Mononuclear cell (primary cell): ENCODE measurements at regions not wholly inside any gene's neighbourhood (a gene's known extent, or its start where the extent isn't known, plus 50 kb on each side); places are given as distances from the start of the nearest gene placed in this dataset.

Experiments
- H3K27me3 ChIP-seq: 2 replicates; pipeline ENCODE4 v1.6.0; 2011; ENCODE audit warnings: low read length, control low read depth; ENCODE audit not compliant: insufficient read depth
- H3K4me1 ChIP-seq: 2 replicates; pipeline ENCODE4 v1.5.1; 2011; ENCODE audit warnings: mild to moderate bottlenecking, low read length, control low read depth; ENCODE audit not compliant: insufficient read depth
- H3K4me3 ChIP-seq: 2 replicates; pipeline ENCODE4 v1.5.1; 2011; ENCODE audit warnings: mild to moderate bottlenecking, low read length, moderate library complexity
- H3K9me3 ChIP-seq: 2 replicates; pipeline ENCODE4 v1.5.1; 2011; ENCODE audit warnings: low read depth, mild to moderate bottlenecking, control low read depth, low read length

DNA sequence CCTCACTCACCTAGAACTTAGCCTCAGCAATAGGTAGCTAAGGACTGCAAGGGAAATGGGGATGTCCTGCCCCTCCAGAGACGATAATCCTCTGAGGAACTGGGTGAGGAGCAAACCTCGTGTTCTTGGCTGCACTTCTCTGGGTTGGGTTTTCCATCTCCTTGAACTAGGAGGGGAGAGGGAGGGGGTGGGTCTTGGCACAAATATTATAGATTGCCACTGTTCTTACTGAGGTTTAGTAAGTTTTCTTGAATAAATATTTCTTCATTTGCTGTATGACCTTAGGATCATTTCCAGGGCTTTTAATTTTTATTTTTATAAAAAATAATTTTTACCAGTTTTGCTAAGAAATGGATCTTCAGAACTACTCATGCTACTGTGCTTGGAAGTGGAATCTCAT is 406.7 kb upstream of the FZD8 start:
- Histone ChIP-seq H3K4me3 (no peak overlapping the region), H3K9me3 (no peaks in the 10 kb centered on the region), H3K4me1 (no peaks in the 10 kb centered on the region), H3K27me3 (no peaks in the 10 kb centered on the region)

DNA sequence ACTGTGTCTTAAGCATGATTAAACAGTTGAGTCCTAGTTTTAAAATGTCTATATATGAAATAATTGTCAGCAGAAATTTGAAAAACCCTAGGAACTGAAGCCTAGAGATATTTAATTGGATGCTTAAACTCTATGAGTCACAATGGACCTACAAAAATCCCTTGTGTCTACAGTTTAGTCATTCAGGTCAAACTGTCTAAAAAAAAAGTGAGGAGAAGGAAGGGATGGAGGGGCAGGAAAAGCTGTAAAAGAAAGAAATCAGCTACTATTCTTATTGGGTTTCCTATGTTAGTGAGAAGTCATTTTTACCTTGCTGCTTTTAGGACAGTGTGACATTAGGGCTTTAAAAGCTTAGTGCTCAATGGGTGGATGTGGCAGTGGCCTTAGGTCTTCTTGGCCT is 406.1 kb upstream of the FZD8 start:
- no peaks in the 10 kb centered on the region for H3K27me3 ChIP-seq
- H3K9me3 ChIP-seq = no peaks in the 10 kb centered on the region
- H3K4me1 ChIP-seq = no peaks in the 10 kb centered on the region
- H3K4me3 ChIP-seq = no peak overlapping the region

DNA sequence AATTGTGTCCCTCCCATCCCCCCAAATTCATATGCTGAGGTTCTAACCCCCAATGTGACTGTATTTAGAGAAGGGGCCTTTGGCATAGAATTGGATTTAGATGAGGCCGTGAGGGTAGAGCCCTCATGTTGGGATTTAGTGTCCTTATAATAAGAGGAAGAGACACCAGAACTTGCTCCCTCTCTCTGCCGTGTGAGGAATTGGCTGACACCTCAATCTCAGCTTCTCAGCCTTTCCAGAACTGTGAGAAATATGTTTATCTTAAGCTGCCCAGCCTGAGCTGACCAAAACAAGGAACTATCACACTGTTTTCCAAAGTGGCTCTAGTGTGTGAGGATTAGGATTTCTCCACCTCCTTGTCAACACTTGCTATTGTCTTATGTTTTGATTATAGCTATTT is 400.0 kb upstream of the FZD8 start:
- Histone ChIP-seq H3K4me3 (no peak overlapping the region), H3K4me1 (no peaks in the 10 kb centered on the region), H3K9me3 (no peaks in the 10 kb centered on the region), H3K27me3 (no peaks in the 10 kb centered on the region)

DNA sequence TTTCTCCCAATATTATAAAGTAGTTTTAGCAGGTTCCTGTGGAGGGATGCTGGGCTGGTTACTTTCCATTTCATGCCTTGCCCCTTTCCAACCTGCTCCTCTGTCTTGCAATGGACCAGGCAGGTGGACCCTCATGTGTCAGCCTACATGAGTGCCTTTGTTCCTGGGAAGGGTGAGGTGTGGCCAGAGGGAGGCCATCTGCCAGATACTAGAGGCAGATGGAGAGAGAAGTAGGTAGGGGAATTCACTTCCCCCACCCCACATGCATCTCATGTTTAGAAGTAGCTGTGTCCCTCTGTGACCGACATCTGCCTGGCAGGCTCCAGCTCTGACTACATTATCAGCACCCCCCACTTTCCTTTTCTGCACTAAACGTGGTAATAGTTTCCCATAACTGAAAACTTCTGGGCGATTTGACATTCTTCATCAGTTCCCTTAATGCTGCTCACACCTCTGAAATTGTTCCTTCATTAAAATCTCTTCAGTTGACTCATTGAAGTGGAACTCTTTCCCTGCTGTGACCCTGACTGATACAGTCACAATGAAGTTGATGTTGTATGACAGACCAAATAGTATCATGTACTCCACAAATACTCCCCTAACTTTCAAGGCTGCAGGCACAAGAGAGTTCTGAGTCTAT is 396.3 kb upstream of the FZD8 start:
- no peaks in the 10 kb centered on the region for H3K27me3 ChIP-seq
- no peak overlapping the region for H3K4me3 ChIP-seq
- H3K9me3 ChIP-seq = no peaks in the 10 kb centered on the region
- H3K4me1 ChIP-seq = no peaks in the 10 kb centered on the region

DNA sequence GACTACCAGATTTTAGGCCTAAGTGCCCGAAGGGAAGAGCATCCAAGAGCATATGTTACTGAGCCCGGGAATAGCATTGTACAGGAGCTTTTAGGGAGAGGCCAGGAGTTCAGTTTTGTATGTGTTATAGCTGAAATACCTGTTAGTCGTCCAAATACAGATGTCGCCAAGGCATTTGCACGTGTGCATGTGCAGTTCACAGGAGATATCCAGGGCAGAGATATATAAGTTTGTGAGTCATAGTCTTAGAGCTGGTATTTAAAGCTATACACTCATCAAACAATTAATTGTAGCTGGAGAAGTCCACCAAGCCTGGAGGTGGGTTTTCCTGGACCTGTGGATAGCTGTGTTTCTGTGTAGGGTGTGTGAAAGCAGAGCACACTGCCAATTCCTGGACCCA is 394.0 kb upstream of the FZD8 start:
- Histone ChIP-seq H3K27me3 (no peaks in the 10 kb centered on the region), H3K4me1 (no peaks in the 10 kb centered on the region), H3K9me3 (no peaks in the 10 kb centered on the region), H3K4me3 (no peak overlapping the region)

DNA sequence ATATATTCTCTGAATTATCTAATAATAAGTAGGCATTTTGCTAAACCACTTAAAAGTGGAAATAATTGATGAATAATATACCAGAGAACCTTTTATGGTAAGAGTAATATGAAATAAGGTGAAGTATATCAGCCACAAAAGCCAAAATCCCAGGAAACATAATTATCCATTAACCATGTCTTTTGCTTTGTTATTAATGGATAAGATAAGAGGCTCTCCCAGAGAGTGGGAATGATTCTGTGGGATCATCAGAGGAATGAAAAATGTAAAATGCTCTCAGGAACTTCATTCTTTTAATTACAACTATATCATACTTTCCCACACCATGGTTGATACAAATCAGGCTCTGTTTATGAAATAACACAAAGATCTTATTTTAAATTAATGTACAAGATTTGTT is 391.7 kb upstream of the FZD8 start:
- no peaks in the 10 kb centered on the region for H3K9me3 ChIP-seq
- no peaks in the 10 kb centered on the region for H3K27me3 ChIP-seq
- H3K4me3 ChIP-seq = no peak overlapping the region
- H3K4me1 ChIP-seq = no peaks in the 10 kb centered on the region

DNA sequence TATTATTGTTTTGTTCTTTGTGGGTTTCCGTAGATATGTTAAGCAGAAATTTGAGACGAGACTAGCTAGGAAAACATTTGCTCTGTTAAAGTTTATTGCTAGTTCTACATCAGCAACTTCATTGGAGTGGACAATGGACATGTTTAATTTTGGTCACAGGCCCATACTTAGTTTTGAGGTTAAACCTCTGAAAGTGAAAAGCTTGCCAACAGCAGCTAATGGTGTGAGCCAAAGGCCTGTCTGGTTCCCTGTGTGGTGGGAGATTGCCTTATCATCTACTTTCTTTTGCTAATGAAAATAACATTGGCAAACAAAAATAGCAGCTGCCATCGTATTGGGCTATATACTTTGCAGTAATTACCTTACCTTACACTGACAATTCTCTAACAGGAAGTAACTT is 388.4 kb upstream of the FZD8 start:
- H3K4me1 ChIP-seq = no peaks in the 10 kb centered on the region
- no peak overlapping the region for H3K4me3 ChIP-seq
- H3K27me3 ChIP-seq = no peaks in the 10 kb centered on the region
- no peaks in the 10 kb centered on the region for H3K9me3 ChIP-seq

DNA sequence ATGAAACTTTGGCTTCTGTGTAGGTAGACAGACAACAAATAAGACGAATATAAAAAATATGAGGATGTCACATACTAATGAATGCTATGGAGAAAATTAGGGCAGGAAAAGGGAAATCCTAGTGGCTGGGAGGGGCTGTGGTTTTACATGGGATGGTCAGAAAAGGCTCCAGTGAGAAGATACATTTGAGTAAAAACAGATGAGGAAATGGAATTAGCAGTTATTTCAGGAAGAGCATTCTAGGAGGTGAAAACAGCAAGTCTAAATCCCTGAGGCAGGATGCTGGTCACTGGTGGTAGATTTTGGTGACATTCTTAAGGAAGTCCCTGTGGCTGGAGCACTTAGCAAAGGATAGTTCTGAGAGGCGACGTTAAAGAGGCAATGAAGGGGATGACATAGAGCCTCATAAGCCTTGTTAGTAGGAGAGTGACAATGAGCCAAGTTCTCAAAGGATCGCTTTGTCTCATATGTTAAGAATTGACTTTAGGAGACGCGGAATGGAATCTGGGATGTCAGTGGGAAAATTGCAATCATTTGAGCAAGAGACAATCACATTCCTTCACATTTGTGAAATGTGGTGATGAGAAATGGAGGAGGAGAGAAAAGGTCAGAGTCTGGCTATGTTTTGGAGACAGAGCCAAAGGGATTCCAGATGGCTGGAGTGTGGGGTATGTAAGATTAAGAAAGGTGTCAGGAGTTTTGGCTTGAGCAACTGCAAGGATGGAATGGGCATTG is 384.7 kb upstream of the FZD8 start:
- Histone ChIP-seq H3K27me3 (no peaks in the 10 kb centered on the region), H3K9me3 (no peaks in the 10 kb centered on the region), H3K4me3 (no peak overlapping the region), H3K4me1 (no peaks in the 10 kb centered on the region)

DNA sequence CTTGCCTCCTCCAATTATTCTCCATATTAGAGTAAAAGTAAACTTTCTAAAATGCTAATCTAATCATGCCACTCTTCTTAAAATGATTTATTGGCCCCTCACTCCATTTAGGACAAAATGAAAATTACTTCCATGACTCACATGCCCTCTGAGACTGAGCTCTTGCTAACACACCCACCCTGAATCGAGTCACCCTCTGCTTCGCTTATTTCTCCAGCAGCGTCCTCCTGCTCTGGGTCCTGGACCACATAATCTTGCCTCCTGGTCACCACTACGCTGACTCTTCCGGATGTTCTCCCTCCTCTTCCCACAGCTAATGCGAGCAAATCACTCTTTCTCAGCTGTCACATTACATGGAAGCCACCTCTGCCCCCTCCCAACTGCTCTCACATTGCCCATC is 384.0 kb upstream of the FZD8 start:
- H3K27me3 ChIP-seq = no peaks in the 10 kb centered on the region
- H3K9me3 ChIP-seq = no peaks in the 10 kb centered on the region
- no peak overlapping the region for H3K4me3 ChIP-seq
- H3K4me1 ChIP-seq = no peaks in the 10 kb centered on the region

DNA sequence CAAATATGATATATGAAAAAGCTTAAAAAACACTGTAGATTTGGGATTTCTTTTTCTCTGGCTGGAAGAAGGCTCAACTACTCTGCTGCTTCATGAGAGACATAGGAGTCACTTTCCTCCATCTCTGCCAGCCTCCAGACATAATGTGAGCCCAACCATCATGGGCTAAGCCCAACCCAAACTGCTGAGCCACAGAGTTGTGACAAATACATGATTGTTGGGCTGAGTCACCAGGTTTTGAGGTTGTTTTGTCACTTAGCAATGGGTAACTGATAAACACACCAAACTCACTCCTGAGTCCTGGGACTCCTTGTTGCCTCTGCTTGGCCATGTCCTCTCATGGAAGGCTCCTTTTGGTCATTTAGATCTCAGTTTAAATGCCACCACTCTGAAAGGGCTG is 381.8 kb upstream of the FZD8 start:
- Histone ChIP-seq H3K9me3 (no peaks in the 10 kb centered on the region), H3K4me3 (no peak overlapping the region), H3K4me1 (no peaks in the 10 kb centered on the region), H3K27me3 (no peaks in the 10 kb centered on the region)

DNA sequence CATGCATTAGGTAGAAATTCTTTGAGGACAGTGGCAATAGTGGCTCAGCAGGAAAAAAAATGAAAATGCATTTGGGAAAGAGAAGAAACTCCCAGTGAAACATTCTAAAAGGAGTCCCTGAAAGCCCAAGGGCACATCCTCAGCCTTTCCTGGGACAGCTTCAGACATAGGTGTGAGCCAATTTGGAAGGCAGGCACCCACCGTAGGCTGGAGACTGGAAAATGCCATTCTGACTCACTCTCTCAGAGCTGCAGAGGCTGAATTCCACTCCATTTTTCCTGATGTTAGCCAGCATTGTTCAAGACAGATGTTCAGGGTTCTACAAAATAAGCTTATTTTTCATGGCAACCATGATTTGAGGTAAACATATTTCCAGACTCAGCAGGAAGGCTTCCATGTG is 379.0 kb upstream of the FZD8 start:
- no peaks in the 10 kb centered on the region for H3K9me3 ChIP-seq
- H3K4me1 ChIP-seq = no peaks in the 10 kb centered on the region
- no peak overlapping the region for H3K4me3 ChIP-seq
- no peaks in the 10 kb centered on the region for H3K27me3 ChIP-seq

DNA sequence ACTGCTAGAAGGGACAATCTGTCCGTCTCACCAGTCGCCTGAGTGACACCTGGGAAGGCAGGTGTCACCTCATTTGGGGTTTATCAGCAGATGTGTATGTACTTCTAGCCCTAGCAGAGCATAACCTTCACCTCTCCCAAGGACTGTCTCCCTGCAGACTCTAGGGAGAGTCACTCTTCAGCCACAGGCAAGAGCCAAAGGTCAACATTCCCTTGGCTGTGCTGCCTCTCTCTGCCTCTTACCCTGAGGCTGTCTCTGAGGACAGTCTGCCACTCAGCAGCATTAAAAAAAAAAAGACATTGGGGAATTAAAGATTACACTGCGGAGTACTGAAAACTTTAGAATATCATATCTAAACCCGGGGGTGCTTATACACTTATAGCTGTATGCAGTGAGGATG is 377.7 kb upstream of the FZD8 start:
- no peaks in the 10 kb centered on the region for H3K4me1 ChIP-seq
- no peaks in the 10 kb centered on the region for H3K27me3 ChIP-seq
- no peaks in the 10 kb centered on the region for H3K9me3 ChIP-seq
- H3K4me3 ChIP-seq = no peak overlapping the region

DNA sequence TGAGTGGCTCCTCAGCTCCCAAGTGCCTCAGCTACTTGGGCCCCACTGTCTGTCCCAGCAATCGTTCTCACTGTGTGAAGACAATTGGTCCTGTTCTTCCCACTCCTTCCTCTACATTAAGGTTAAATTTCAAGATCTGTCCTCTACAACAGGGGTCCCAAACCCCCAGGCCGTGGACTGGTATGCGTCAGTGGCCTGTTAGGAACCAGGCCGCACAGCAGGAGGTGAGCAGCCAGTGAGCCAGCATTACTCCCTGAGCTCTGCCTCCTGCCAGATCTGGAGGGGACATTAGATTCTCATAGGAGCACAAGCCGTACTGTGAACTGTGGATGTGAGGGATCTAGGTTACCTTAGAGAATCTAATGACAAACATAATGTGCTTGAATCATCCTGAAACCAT is 376.9 kb upstream of the FZD8 start:
- Histone ChIP-seq H3K4me3 (no peak overlapping the region), H3K4me1 (no peaks in the 10 kb centered on the region), H3K27me3 (no peaks in the 10 kb centered on the region), H3K9me3 (no peaks in the 10 kb centered on the region)

DNA sequence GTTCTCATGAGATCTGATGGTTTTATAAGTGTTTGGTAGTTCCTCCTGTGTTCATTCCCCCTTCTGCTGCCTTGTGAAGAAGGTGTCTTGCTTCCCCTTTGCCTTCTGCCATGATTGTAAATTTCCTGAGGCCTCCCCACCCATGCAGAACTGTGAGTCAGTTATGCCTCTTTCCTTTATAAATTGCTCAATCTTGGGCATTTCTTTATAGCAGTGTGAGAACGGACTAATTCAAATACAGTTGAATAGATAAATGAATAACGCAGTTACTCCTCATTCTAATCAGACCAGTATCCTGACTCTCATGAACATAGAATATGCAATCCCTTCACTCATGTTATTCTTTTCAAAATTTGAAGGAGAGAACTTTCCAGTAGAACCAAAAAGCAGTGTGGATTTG is 375.0 kb upstream of the FZD8 start:
- Histone ChIP-seq H3K4me3 (no peak overlapping the region), H3K4me1 (no peaks in the 10 kb centered on the region), H3K27me3 (no peaks in the 10 kb centered on the region), H3K9me3 (no peaks in the 10 kb centered on the region)

DNA sequence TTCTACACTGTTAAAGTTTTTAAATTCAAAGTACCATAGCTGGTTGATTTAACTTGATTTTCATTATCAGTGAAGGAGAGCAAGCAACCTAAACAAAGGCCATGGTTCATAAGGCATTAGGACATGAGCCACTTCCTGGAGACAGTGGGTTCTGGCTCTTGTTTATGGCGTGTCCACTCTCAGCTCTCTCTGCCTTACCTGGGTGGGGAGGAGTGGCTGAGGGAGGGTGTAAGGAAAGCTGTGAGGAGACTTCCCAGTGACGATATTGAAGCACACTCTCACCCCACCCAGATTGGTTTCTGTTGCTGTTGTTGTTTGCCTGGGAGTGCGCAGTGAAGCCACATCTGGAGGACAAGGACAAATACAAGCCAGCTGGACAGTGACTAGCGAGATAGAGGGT is 365.3 kb upstream of the FZD8 start:
- Histone ChIP-seq H3K9me3 (no peaks in the 10 kb centered on the region), H3K4me1 (no peaks in the 10 kb centered on the region), H3K27me3 (no peaks in the 10 kb centered on the region), H3K4me3 (no peak overlapping the region)

DNA sequence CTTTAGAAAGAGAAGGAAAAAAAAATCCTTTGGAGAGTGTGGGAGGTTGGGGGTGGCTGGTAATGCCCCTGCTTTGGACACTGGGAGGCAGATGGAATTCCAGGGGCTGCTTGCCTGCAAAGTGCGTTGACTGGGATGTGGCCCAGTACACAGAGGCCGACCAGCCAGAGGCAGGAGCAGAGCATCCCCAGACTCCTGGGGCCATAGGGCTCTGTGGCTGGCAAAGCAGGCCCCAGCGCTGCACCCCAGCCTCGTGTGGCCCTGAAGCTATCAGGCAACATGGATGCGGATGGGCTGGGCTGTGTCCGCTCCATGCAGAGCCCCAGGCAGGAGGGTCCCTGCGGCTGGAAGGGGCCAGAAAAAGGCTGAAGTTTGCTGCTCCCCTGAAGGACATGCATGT is 361.6 kb upstream of the FZD8 start:
- H3K4me1 ChIP-seq = no peaks in the 10 kb centered on the region
- no peaks in the 10 kb centered on the region for H3K9me3 ChIP-seq
- H3K27me3 ChIP-seq = no peaks in the 10 kb centered on the region
- H3K4me3 ChIP-seq = no peak overlapping the region
